ENCODE measurements at regions not wholly inside any gene's neighbourhood (a gene's known extent, or its start where the extent isn't known, plus 50 kb on each side); places are given as distances from the start of the nearest gene placed in this dataset.

GRCh38 chr5:135124128-135124527 is 90.1 kb upstream of the PITX1 start:
- no peaks in the 10 kb centered on the region for H3K9me3 ChIP-seq (ENCODE audit: control insufficient read depth in 2 of 2, insufficient read depth in 1 of 2, low read depth in 1 of 2, low read length in 1 of 2)
- peaks cover 0 to 2% of the 10 kb centered on the region in 2 donors for H3K36me3 ChIP-seq (ENCODE audit: control insufficient read depth in 2 of 2, insufficient read depth in 2 of 2, low read length in 1 of 2)
- no peak overlapping the region for H3K4me3 ChIP-seq (ENCODE audit: low read depth in 1 of 2, low read length in 2 of 2)
- no peak overlapping the region for H3K27ac ChIP-seq (ENCODE audit: low read depth in 2 of 2, low read length in 1 of 2)
- 47 to 59% methylated on average over 4 of the region's 4 CpGs for WGBS, 2 donors
- H3K27me3 ChIP-seq (ENCODE audit: control insufficient read depth in 1 of 2, insufficient read depth in 2 of 2, low read length in 2 of 2), result no peaks in the 10 kb centered on the region
- H3K4me1 ChIP-seq (ENCODE audit: control insufficient read depth in 2 of 2, insufficient read depth in 2 of 2, low read length in 1 of 2), result peaks cover 3 to 19% of the 10 kb centered on the region in 2 donors

GRCh38 chr5:135122797-135123196 is 88.8 kb upstream of the PITX1 start:
- Histone ChIP-seq H3K36me3 (ENCODE audit: control insufficient read depth in 2 of 2, insufficient read depth in 2 of 2, low read length in 1 of 2) (peaks cover 0 to 2% of the 10 kb centered on the region in 2 donors), H3K4me3 (ENCODE audit: low read depth in 1 of 2, low read length in 2 of 2) (no peak overlapping the region), H3K4me1 (ENCODE audit: control insufficient read depth in 2 of 2, insufficient read depth in 2 of 2, low read length in 1 of 2) (peaks cover 3 to 15% of the 10 kb centered on the region in 2 donors), H3K27me3 (ENCODE audit: control insufficient read depth in 1 of 2, insufficient read depth in 2 of 2, low read length in 2 of 2) (no peaks in the 10 kb centered on the region), H3K9me3 (ENCODE audit: control insufficient read depth in 2 of 2, insufficient read depth in 1 of 2, low read depth in 1 of 2, low read length in 1 of 2) (no peaks in the 10 kb centered on the region), H3K27ac (ENCODE audit: low read depth in 2 of 2, low read length in 1 of 2) (no peak overlapping the region)
- 59 to 78% methylated on average over 1 of the region's 1 CpG for WGBS, 2 donors

GRCh38 chr5:135120951-135121350 is 86.9 kb upstream of the PITX1 start:
- Histone ChIP-seq H3K4me1 (ENCODE audit: control insufficient read depth in 2 of 2, insufficient read depth in 2 of 2, low read length in 1 of 2) (peaks cover 2 to 3% of the 10 kb centered on the region in 2 donors), H3K27me3 (ENCODE audit: control insufficient read depth in 1 of 2, insufficient read depth in 2 of 2, low read length in 2 of 2) (no peaks in the 10 kb centered on the region), H3K36me3 (ENCODE audit: control insufficient read depth in 2 of 2, insufficient read depth in 2 of 2, low read length in 1 of 2) (peaks cover 0 to 2% of the 10 kb centered on the region in 2 donors), H3K27ac (ENCODE audit: low read depth in 2 of 2, low read length in 1 of 2) (no peak overlapping the region), H3K9me3 (ENCODE audit: control insufficient read depth in 2 of 2, insufficient read depth in 1 of 2, low read depth in 1 of 2, low read length in 1 of 2) (no peaks in the 10 kb centered on the region), H3K4me3 (ENCODE audit: low read depth in 1 of 2, low read length in 2 of 2) (no peak overlapping the region)
- 92 to 98% methylated on average over 8 of the region's 8 CpGs for WGBS, 2 donors

- H3K27me3 ChIP-seq (ENCODE audit: control insufficient read depth in 1 of 2, insufficient read depth in 2 of 2, low read length in 2 of 2), result no peaks in the 10 kb centered on the region
- no peak overlapping the region for H3K4me3 ChIP-seq (ENCODE audit: low read depth in 1 of 2, low read length in 2 of 2)
- 67 to 76% methylated on average over 6 of the region's 6 CpGs for WGBS, 2 donors
- H3K27ac ChIP-seq (ENCODE audit: low read depth in 2 of 2, low read length in 1 of 2), result peak overlapping the region in 1 of 2 donors; percentile 35
- H3K4me1 ChIP-seq (ENCODE audit: control insufficient read depth in 2 of 2, insufficient read depth in 2 of 2, low read length in 1 of 2), result peaks cover 0 to 6% of the 10 kb centered on the region in 2 donors
- no peaks in the 10 kb centered on the region for H3K9me3 ChIP-seq (ENCODE audit: control insufficient read depth in 2 of 2, insufficient read depth in 1 of 2, low read depth in 1 of 2, low read length in 1 of 2)
- H3K36me3 ChIP-seq (ENCODE audit: control insufficient read depth in 2 of 2, insufficient read depth in 2 of 2, low read length in 1 of 2), result peaks cover 0 to 2% of the 10 kb centered on the region in 2 donors
Measured at GRCh38 chr5:135119481-135119880, 85.5 kb upstream of the PITX1 start.

- H3K4me3 ChIP-seq (ENCODE audit: low read depth in 1 of 2, low read length in 2 of 2), result no peak overlapping the region
- no peak overlapping the region for H3K27ac ChIP-seq (ENCODE audit: low read depth in 2 of 2, low read length in 1 of 2)
- WGBS, 2 donors, result 81 to 91% methylated on average over 5 of the region's 5 CpGs
- H3K4me1 ChIP-seq (ENCODE audit: control insufficient read depth in 2 of 2, insufficient read depth in 2 of 2, low read length in 1 of 2), result peaks cover 0 to 9% of the 10 kb centered on the region in 2 donors
- no peaks in the 10 kb centered on the region for H3K9me3 ChIP-seq (ENCODE audit: control insufficient read depth in 2 of 2, insufficient read depth in 1 of 2, low read depth in 1 of 2, low read length in 1 of 2)
- no peaks in the 10 kb centered on the region for H3K27me3 ChIP-seq (ENCODE audit: control insufficient read depth in 1 of 2, insufficient read depth in 2 of 2, low read length in 2 of 2)
- H3K36me3 ChIP-seq (ENCODE audit: control insufficient read depth in 2 of 2, insufficient read depth in 2 of 2, low read length in 1 of 2), result peaks cover 0 to 2% of the 10 kb centered on the region in 2 donors
Measured at GRCh38 chr5:135117590-135117989, 83.6 kb upstream of the PITX1 start.

GRCh38 chr5:135116160-135116561 is 82.1 kb upstream of the PITX1 start:
- Histone ChIP-seq H3K27ac (ENCODE audit: low read depth in 2 of 2, low read length in 1 of 2) (peak overlapping the region; percentile 63 to 74), H3K9me3 (ENCODE audit: control insufficient read depth in 2 of 2, insufficient read depth in 1 of 2, low read depth in 1 of 2, low read length in 1 of 2) (no peaks in the 10 kb centered on the region), H3K27me3 (ENCODE audit: control insufficient read depth in 1 of 2, insufficient read depth in 2 of 2, low read length in 2 of 2) (no peaks in the 10 kb centered on the region), H3K36me3 (ENCODE audit: control insufficient read depth in 2 of 2, insufficient read depth in 2 of 2, low read length in 1 of 2) (no peaks in the 10 kb centered on the region), H3K4me1 (ENCODE audit: control insufficient read depth in 2 of 2, insufficient read depth in 2 of 2, low read length in 1 of 2) (peaks cover 3 to 17% of the 10 kb centered on the region in 2 donors), H3K4me3 (ENCODE audit: low read depth in 1 of 2, low read length in 2 of 2) (no peak overlapping the region)
- WGBS, 2 donors, result 35 to 55% methylated on average over 6 of the region's 6 CpGs

- 51 to 52% methylated on average over 6 of the region's 6 CpGs for WGBS, 2 donors
- H3K4me1 ChIP-seq (ENCODE audit: control insufficient read depth in 2 of 2, insufficient read depth in 2 of 2, low read length in 1 of 2), result peaks cover 3 to 17% of the 10 kb centered on the region in 2 donors
- H3K9me3 ChIP-seq (ENCODE audit: control insufficient read depth in 2 of 2, insufficient read depth in 1 of 2, low read depth in 1 of 2, low read length in 1 of 2), result no peaks in the 10 kb centered on the region
- H3K27me3 ChIP-seq (ENCODE audit: control insufficient read depth in 1 of 2, insufficient read depth in 2 of 2, low read length in 2 of 2), result no peaks in the 10 kb centered on the region
- no peak overlapping the region for H3K4me3 ChIP-seq (ENCODE audit: low read depth in 1 of 2, low read length in 2 of 2)
- peak overlapping the region; percentile 63 to 74 for H3K27ac ChIP-seq (ENCODE audit: low read depth in 2 of 2, low read length in 1 of 2)
- H3K36me3 ChIP-seq (ENCODE audit: control insufficient read depth in 2 of 2, insufficient read depth in 2 of 2, low read length in 1 of 2), result no peaks in the 10 kb centered on the region
Measured at GRCh38 chr5:135115591-135115990, 81.6 kb upstream of the PITX1 start.

GRCh38 chr5:135114759-135115158 is 80.7 kb upstream of the PITX1 start:
- 42 to 56% methylated on average over 2 of the region's 2 CpGs for WGBS, 2 donors
- Histone ChIP-seq H3K27me3 (ENCODE audit: control insufficient read depth in 1 of 2, insufficient read depth in 2 of 2, low read length in 2 of 2) (no peaks in the 10 kb centered on the region), H3K36me3 (ENCODE audit: control insufficient read depth in 2 of 2, insufficient read depth in 2 of 2, low read length in 1 of 2) (no peaks in the 10 kb centered on the region), H3K27ac (ENCODE audit: low read depth in 2 of 2, low read length in 1 of 2) (peak overlapping the region; percentile 32 to 83), H3K4me1 (ENCODE audit: control insufficient read depth in 2 of 2, insufficient read depth in 2 of 2, low read length in 1 of 2) (peaks cover 3 to 24% of the 10 kb centered on the region in 2 donors), H3K9me3 (ENCODE audit: control insufficient read depth in 2 of 2, insufficient read depth in 1 of 2, low read depth in 1 of 2, low read length in 1 of 2) (no peaks in the 10 kb centered on the region), H3K4me3 (ENCODE audit: low read depth in 1 of 2, low read length in 2 of 2) (no peak overlapping the region)

GRCh38 chr5:135112008-135112725 is 78.1 kb upstream of the PITX1 start:
- H3K4me1 ChIP-seq (ENCODE audit: control insufficient read depth in 2 of 2, insufficient read depth in 2 of 2, low read length in 1 of 2), result peaks cover 4 to 30% of the 10 kb centered on the region in 2 donors
- WGBS, 2 donors, result 31 to 49% methylated on average over 10 of the region's 10 CpGs
- H3K27me3 ChIP-seq (ENCODE audit: control insufficient read depth in 1 of 2, insufficient read depth in 2 of 2, low read length in 2 of 2), result no peaks in the 10 kb centered on the region
- no peak overlapping the region for H3K4me3 ChIP-seq (ENCODE audit: low read depth in 1 of 2, low read length in 2 of 2)
- H3K9me3 ChIP-seq (ENCODE audit: control insufficient read depth in 2 of 2, insufficient read depth in 1 of 2, low read depth in 1 of 2, low read length in 1 of 2), result no peaks in the 10 kb centered on the region
- H3K36me3 ChIP-seq (ENCODE audit: control insufficient read depth in 2 of 2, insufficient read depth in 2 of 2, low read length in 1 of 2), result no peaks in the 10 kb centered on the region
- H3K27ac ChIP-seq (ENCODE audit: low read depth in 2 of 2, low read length in 1 of 2), result peak overlapping the region; percentile 96 to 99

All from esophagus (tissue), 2 donors.